22Rv1 (cell line): ENCODE measurements at regions not wholly inside any gene's neighbourhood (a gene's known extent, or its start where the extent isn't known, plus 50 kb on each side); places are given as distances from the start of the nearest gene placed in this dataset.

ENCODE experiments used
- CTCF ChIP-seq: fragments of 450-650 bp; IDR thresholded peaks from 2 replicates; pipeline ENCODE4 v1.5.1; 2017; ENCODE audit warnings: mild to moderate bottlenecking
- ZFX ChIP-seq: fragments of 450-650 bp; IDR thresholded peaks from 2 replicates; pipeline ENCODE4 v1.6.1; 2017; ENCODE audit warnings: antibody characterized with exemption, borderline replicate concordance

- TF ChIP-seq CTCF (no peak), ZFX (no peak)
Measured at GRCh38 chr17:15119968-15120367, 145.2 kb downstream of the PMP22 start.
